T-helper 1 cell treated with Interleukin-12 subunit alpha and Interleukin-12 subunit beta and Interleukin-4 antibody, amounts not matched to agents 30 μg/mL and 1 μg/mL, for 36 hours (primary cell): ENCODE measurements at regions not wholly inside any gene's neighbourhood (a gene's known extent, or its start where the extent isn't known, plus 50 kb on each side); places are given as distances from the start of the nearest gene placed in this dataset.

Experiments
- H3K27ac Mint-ChIP-seq: one replicate; pipeline ENCODE4 v1.8.0; 2021; ENCODE audit warnings: mild to moderate bottlenecking, mixed read lengths
- H3K27me3 Mint-ChIP-seq: one replicate; pipeline ENCODE4 v1.8.0; 2021; ENCODE audit warnings: low read depth, mixed read lengths
- H3K36me3 Mint-ChIP-seq: one replicate; pipeline ENCODE4 v1.8.0; 2021; ENCODE audit warnings: low read depth, mixed read lengths
- H3K4me1 Mint-ChIP-seq: one replicate; pipeline ENCODE4 v1.8.0; 2021; ENCODE audit warnings: low read depth, mixed read lengths
- H3K4me3 Mint-ChIP-seq: one replicate; pipeline ENCODE4 v1.8.0; 2021; ENCODE audit warnings: mild to moderate bottlenecking, moderate library complexity, mixed read lengths
- H3K9me3 Mint-ChIP-seq: one replicate; pipeline ENCODE4 v1.8.0; 2021; ENCODE audit warnings: mixed read lengths

- Mint-ChIP-seq H3K27ac (no peak overlapping the region), H3K4me3 (no peak overlapping the region), H3K4me1 (no peaks in the 10 kb centered on the region)
These were observed 196.5 kb downstream of the TFCP2L1 start for GRCh38 chr2:121088251-121089165.

GRCh38 chr2:121089166-121089510, 195.9 kb downstream of the TFCP2L1 start:
- H3K27ac Mint-ChIP-seq = no peak overlapping the region
- H3K9me3 Mint-ChIP-seq = no peaks in the 10 kb centered on the region
- H3K27me3 Mint-ChIP-seq = peaks cover 4% of the 10 kb centered on the region
- no peaks in the 10 kb centered on the region for H3K4me1 Mint-ChIP-seq
- H3K4me3 Mint-ChIP-seq = no peak overlapping the region
- H3K36me3 Mint-ChIP-seq = no peaks in the 10 kb centered on the region

More at GRCh38 chr2:121088251-121089165, 196.5 kb downstream of the TFCP2L1 start:
- Mint-ChIP-seq H3K36me3 (no peaks in the 10 kb centered on the region), H3K9me3 (no peaks in the 10 kb centered on the region), H3K27me3 (peaks cover 4% of the 10 kb centered on the region)

GRCh38 chr2:121090088-121090715, 194.8 kb downstream of the TFCP2L1 start:
- Mint-ChIP-seq H3K36me3 (no peaks in the 10 kb centered on the region), H3K9me3 (no peaks in the 10 kb centered on the region), H3K4me3 (no peak overlapping the region), H3K27ac (no peak overlapping the region), H3K4me1 (no peaks in the 10 kb centered on the region), H3K27me3 (peaks cover 7% of the 10 kb centered on the region)

- H3K9me3 Mint-ChIP-seq = no peaks in the 10 kb centered on the region
- no peak overlapping the region for H3K27ac Mint-ChIP-seq
- H3K4me3 Mint-ChIP-seq = no peak overlapping the region
- H3K4me1 Mint-ChIP-seq = no peaks in the 10 kb centered on the region
- peaks cover 7% of the 10 kb centered on the region for H3K27me3 Mint-ChIP-seq
- H3K36me3 Mint-ChIP-seq = no peaks in the 10 kb centered on the region
These were observed 192.9 kb downstream of the TFCP2L1 start for GRCh38 chr2:121092095-121092494.

- Mint-ChIP-seq H3K36me3 (no peaks in the 10 kb centered on the region), H3K27me3 (peaks cover 7% of the 10 kb centered on the region), H3K4me3 (no peak overlapping the region), H3K4me1 (no peaks in the 10 kb centered on the region), H3K9me3 (no peaks in the 10 kb centered on the region), H3K27ac (no peak overlapping the region)
These were observed 191.3 kb downstream of the TFCP2L1 start for GRCh38 chr2:121093692-121094091.

- Mint-ChIP-seq H3K9me3 (no peaks in the 10 kb centered on the region), H3K27ac (no peak overlapping the region), H3K4me1 (no peaks in the 10 kb centered on the region), H3K36me3 (no peaks in the 10 kb centered on the region), H3K4me3 (no peak overlapping the region), H3K27me3 (peaks cover 7% of the 10 kb centered on the region)
These were observed 190.9 kb downstream of the TFCP2L1 start for GRCh38 chr2:121094101-121094500.

GRCh38 chr2:121094845-121095244, 190.2 kb downstream of the TFCP2L1 start:
- Mint-ChIP-seq H3K4me1 (no peaks in the 10 kb centered on the region), H3K9me3 (no peaks in the 10 kb centered on the region), H3K36me3 (no peaks in the 10 kb centered on the region), H3K27me3 (peaks cover 7% of the 10 kb centered on the region), H3K4me3 (no peak overlapping the region), H3K27ac (no peak overlapping the region)

GRCh38 chr2:121095257-121096080, 189.5 kb downstream of the TFCP2L1 start:
- Mint-ChIP-seq H3K4me1 (no peaks in the 10 kb centered on the region), H3K4me3 (no peak overlapping the region), H3K9me3 (no peaks in the 10 kb centered on the region), H3K36me3 (no peaks in the 10 kb centered on the region), H3K27me3 (peaks cover 7% of the 10 kb centered on the region), H3K27ac (no peak overlapping the region)

GRCh38 chr2:121096611-121097010, 188.4 kb downstream of the TFCP2L1 start:
- no peaks in the 10 kb centered on the region for H3K9me3 Mint-ChIP-seq
- H3K36me3 Mint-ChIP-seq = no peaks in the 10 kb centered on the region
- no peak overlapping the region for H3K4me3 Mint-ChIP-seq
- peaks cover 7% of the 10 kb centered on the region for H3K27me3 Mint-ChIP-seq
- H3K4me1 Mint-ChIP-seq = no peaks in the 10 kb centered on the region
- H3K27ac Mint-ChIP-seq = no peak overlapping the region

GRCh38 chr2:121098556-121098955, 186.4 kb downstream of the TFCP2L1 start:
- no peak overlapping the region for H3K4me3 Mint-ChIP-seq
- no peaks in the 10 kb centered on the region for H3K36me3 Mint-ChIP-seq
- H3K27me3 Mint-ChIP-seq = peaks cover 3% of the 10 kb centered on the region
- no peaks in the 10 kb centered on the region for H3K4me1 Mint-ChIP-seq
- H3K27ac Mint-ChIP-seq = no peak overlapping the region
- no peaks in the 10 kb centered on the region for H3K9me3 Mint-ChIP-seq

GRCh38 chr2:121099329-121100290, 185.4 kb downstream of the TFCP2L1 start:
- Mint-ChIP-seq H3K36me3 (no peaks in the 10 kb centered on the region), H3K27ac (no peak overlapping the region), H3K4me3 (no peak overlapping the region), H3K9me3 (no peaks in the 10 kb centered on the region), H3K27me3 (peaks cover 3% of the 10 kb centered on the region), H3K4me1 (no peaks in the 10 kb centered on the region)

- Mint-ChIP-seq H3K27ac (no peak overlapping the region), H3K27me3 (no peaks in the 10 kb centered on the region), H3K4me3 (no peak overlapping the region), H3K9me3 (no peaks in the 10 kb centered on the region), H3K4me1 (no peaks in the 10 kb centered on the region), H3K36me3 (no peaks in the 10 kb centered on the region)
These were observed 183.8 kb downstream of the TFCP2L1 start for GRCh38 chr2:121101093-121101715.

GRCh38 chr2:121102941-121103340, 182.1 kb downstream of the TFCP2L1 start:
- Mint-ChIP-seq H3K4me1 (no peaks in the 10 kb centered on the region), H3K27me3 (no peaks in the 10 kb centered on the region), H3K36me3 (no peaks in the 10 kb centered on the region), H3K4me3 (no peak overlapping the region), H3K9me3 (no peaks in the 10 kb centered on the region), H3K27ac (no peak overlapping the region)
